ENCODE measurements at regions not wholly inside any gene's neighbourhood (a gene's known extent, or its start where the extent isn't known, plus 50 kb on each side); places are given as distances from the start of the nearest gene placed in this dataset.

GRCh38 chr7:46539892-46540483, 618.9 kb upstream of the IGFBP3 start:
- TF ChIP-seq CTCF (IDR thresholded peaks at IDR 0.05): no peak
- no peak for TF ChIP-seq POLR2A (IDR thresholded peaks at IDR 0.05)
